H1 (cell line): ENCODE measurements at regions not wholly inside any gene's neighbourhood (a gene's known extent, or its start where the extent isn't known, plus 50 kb on each side); places are given as distances from the start of the nearest gene placed in this dataset.

ENCODE experiments used
- CTCF ChIA-PET: fragments of 300-600 bp; sonication (Branson Sonifier 250); formaldehyde crosslinking; loops from one replicate; lab custom pipeline; 2021; ENCODE audit not compliant: partially characterized antibody; lab: Charles Lee
- POLR2A ChIA-PET: fragments of 300-600 bp; sonication (Branson Sonifier 250); formaldehyde crosslinking; loops from one replicate; lab custom pipeline; 2021; ENCODE audit warnings: inconsistent platforms; ENCODE audit not compliant: partially characterized antibody; lab: Charles Lee
- DNase-seq, 2 experiments: peaks; one replicate each; pipeline versions ENCODE4 v3.0.0 to v3.0.0-alpha.2; 2010 to 2022; ENCODE audit warnings: low spot score in 2 of 2, low read depth in 1 of 2, mixed read lengths in 1 of 2
- FAIRE-seq: peaks from 2 replicates; lab custom pipeline; 2011; peaks lifted over from hg19 to GRCh38; lab: Jason Lieb, UNC
- H2AFZ ChIP-seq: 2 replicates; pipeline ENCODE4 v1.8.1; 2012; ENCODE audit warnings: low read length, inconsistent platforms
- H2AK5ac ChIP-seq: 2 replicates; pipeline ENCODE4 v1.6.1; 2013; ENCODE audit warnings: low read depth, low read length
- H2BK120ac ChIP-seq: replicated peaks from 2 replicates; pipeline ENCODE3; 2013; ENCODE audit warnings: low read depth, low read length, inconsistent platforms
- H2BK12ac ChIP-seq: 2 replicates; pipeline ENCODE4 v1.6.1; 2013; ENCODE audit warnings: low read depth, low read length
- H2BK15ac ChIP-seq: 2 replicates; pipeline ENCODE4 v1.6.1; 2013; ENCODE audit warnings: low read length
- H2BK20ac ChIP-seq: 2 replicates; pipeline ENCODE4 v1.6.1; 2013; ENCODE audit warnings: low read length
- H2BK5ac ChIP-seq: 2 replicates; pipeline ENCODE4 v1.6.1; 2013; ENCODE audit warnings: low read depth, low read length
- H3K14ac ChIP-seq: 2 replicates; pipeline ENCODE4 v1.6.1; 2013; ENCODE audit warnings: inconsistent platforms; ENCODE audit not compliant: insufficient read length
- H3K18ac ChIP-seq: 2 replicates; pipeline ENCODE4 v1.6.1; 2013; ENCODE audit warnings: low read length; ENCODE audit errors: extremely low read depth
- H3K23ac ChIP-seq: 2 replicates; pipeline ENCODE4 v1.6.1; 2013; ENCODE audit warnings: inconsistent platforms; ENCODE audit not compliant: insufficient read length
- H3K23me2 ChIP-seq: 2 replicates; pipeline ENCODE4 v1.6.1; 2013; ENCODE audit warnings: low read depth, low read length
- H3K27ac ChIP-seq: 2 replicates; pipeline ENCODE4 v1.6.1; 2011; ENCODE audit warnings: low read depth, low read length, inconsistent platforms
- H3K27me3 ChIP-seq, 4 experiments: replicated peaks in 1 of 4; 1 replicate in 1 of 4; 2 replicates in 3 of 4; pipeline versions ENCODE4 v1.6.1 to v1.8.1; 2011 to 2013; ENCODE audit warnings: low read length in 3 of 4, mild to moderate bottlenecking in 3 of 4, inconsistent platforms in 2 of 4, mixed read lengths in 2 of 4, moderate library complexity in 1 of 4; ENCODE audit not compliant: control insufficient read depth in 3 of 4, insufficient read depth in 3 of 4; ENCODE audit errors: extremely low read depth in 1 of 4
- H3K36me3 ChIP-seq, 4 experiments: 2 replicates each; pipeline versions ENCODE4 v1.6.1 to v1.8.1; 2011 to 2013; ENCODE audit warnings: mild to moderate bottlenecking in 4 of 4, low read length in 3 of 4, moderate library complexity in 2 of 4, control low read depth in 1 of 4, inconsistent platforms in 1 of 4; ENCODE audit not compliant: insufficient read depth in 4 of 4, control insufficient read depth in 2 of 4
- H3K4ac ChIP-seq: replicated peaks from 2 replicates; pipeline ENCODE3; 2013; ENCODE audit warnings: low read length, low read depth, mixed read lengths, inconsistent platforms; ENCODE audit not compliant: insufficient read length
- H3K4me1 ChIP-seq, 4 experiments: replicated peaks in 1 of 4; 1 replicate in 1 of 4; 2 replicates in 3 of 4; pipeline versions ENCODE4 v1.6.1 to v1.8.1; 2011 to 2013; ENCODE audit warnings: low read length in 3 of 4, inconsistent platforms in 2 of 4, mixed read lengths in 1 of 4; ENCODE audit not compliant: insufficient read depth in 4 of 4, control insufficient read depth in 3 of 4
- H3K4me2 ChIP-seq, 2 experiments: 2 replicates each; pipeline versions ENCODE4 v1.6.1 to v1.8.1; 2011 to 2013; ENCODE audit warnings: low read depth in 2 of 2, low read length in 2 of 2, control low read depth in 1 of 2, inconsistent platforms in 1 of 2, mild to moderate bottlenecking in 1 of 2; ENCODE audit not compliant: insufficient read depth in 1 of 2
- H3K4me3 ChIP-seq, 4 experiments: fragments of 200-600, 300-600 bp in 1 of 4; sonication (generic), shearing (Covaris generic), sonication (Bioruptor Twin) in 1 of 4; 2 replicates each; pipeline versions ENCODE4 v1.5.1 to v1.8.1; 2011 to 2016; ENCODE audit warnings: low read length in 4 of 4, low read depth in 3 of 4, control low read depth in 2 of 4, inconsistent platforms in 2 of 4, mild to moderate bottlenecking in 2 of 4, mixed read lengths in 1 of 4, moderate library complexity in 1 of 4; ENCODE audit not compliant: insufficient read depth in 2 of 4; ENCODE audit errors: extremely low read depth in 1 of 4
- H3K56ac ChIP-seq: replicated peaks from 2 replicates; pipeline ENCODE3; 2013; ENCODE audit warnings: low read depth, mild to moderate bottlenecking, mixed read lengths, low read length, inconsistent platforms; ENCODE audit not compliant: insufficient read length
- H3K79me1 ChIP-seq: 2 replicates; pipeline ENCODE4 v1.6.1; 2013; ENCODE audit warnings: low read depth, low read length, control low read depth
- H3K79me2 ChIP-seq, 2 experiments: 2 replicates each; pipeline versions ENCODE4 v1.6.1 to v1.8.1; 2012 to 2013; ENCODE audit warnings: low read length in 2 of 2, mild to moderate bottlenecking in 2 of 2, inconsistent platforms in 1 of 2; ENCODE audit not compliant: insufficient read depth in 2 of 2, control insufficient read depth in 1 of 2
- H3K9ac ChIP-seq, 4 experiments: replicated peaks in 1 of 4; 1 replicate in 1 of 4; 2 replicates in 3 of 4; pipeline versions ENCODE4 v1.6.1 to v1.8.1; 2011 to 2013; ENCODE audit warnings: low read depth in 3 of 4, low read length in 3 of 4, control low read depth in 2 of 4, mild to moderate bottlenecking in 2 of 4, moderate library complexity in 2 of 4, inconsistent platforms in 1 of 4; ENCODE audit errors: extremely low read depth in 1 of 4
- H3K9me3 ChIP-seq, 2 experiments: 2 replicates each; pipeline versions ENCODE4 v1.6.1 to v1.8.1; 2012 to 2013; ENCODE audit warnings: mild to moderate bottlenecking in 2 of 2, moderate library complexity in 2 of 2, control low read depth in 1 of 2, inconsistent platforms in 1 of 2, low read depth in 1 of 2, low read length in 1 of 2, mixed read lengths in 1 of 2; ENCODE audit not compliant: insufficient read depth in 2 of 2
- H4K20me1 ChIP-seq, 2 experiments: replicated peaks in 1 of 2; 2 replicates each; pipeline versions ENCODE3 to v1.8.1; 2011 to 2013; ENCODE audit warnings: inconsistent platforms in 2 of 2, low read length in 2 of 2, mild to moderate bottlenecking in 1 of 2; ENCODE audit not compliant: insufficient read depth in 2 of 2, control insufficient read depth in 1 of 2
- H4K5ac ChIP-seq: 2 replicates; pipeline ENCODE4 v1.6.1; 2013; ENCODE audit warnings: low read length, low read depth, mixed read lengths, inconsistent platforms; ENCODE audit not compliant: insufficient read length
- H4K8ac ChIP-seq: 2 replicates; pipeline ENCODE4 v1.8.0; 2013; ENCODE audit warnings: mild to moderate bottlenecking, moderate library complexity, low read length, inconsistent platforms; ENCODE audit not compliant: insufficient read depth; ENCODE audit errors: extremely low read depth
- H4K91ac ChIP-seq: replicated peaks from 2 replicates; pipeline ENCODE3; 2013; ENCODE audit warnings: low read length, mixed read lengths, inconsistent platforms; ENCODE audit not compliant: insufficient read length
- CBX5 ChIP-seq: fragments of 300-800, 300-1000 bp; sonication (generic); IDR thresholded peaks from 2 replicates; pipeline ENCODE4 v1.7.1; 2016; ENCODE audit warnings: antibody characterized with exemption, low read length, low read depth
- CEBPB ChIP-seq: IDR thresholded peaks from 2 replicates; pipeline ENCODE4 v1.6.1; 2012; ENCODE audit warnings: low read depth, low read length
- CHD2 ChIP-seq: IDR thresholded peaks from 2 replicates; pipeline ENCODE4 v1.6.1; 2012; ENCODE audit warnings: low read length, improper control_type of control experiment
- EP300 ChIP-seq, 2 experiments: IDR thresholded peaks; 1 replicate in 1 of 2; 2 replicates in 1 of 2; pipeline ENCODE4 v1.6.1; 2011 to 2012; ENCODE audit warnings: low read depth in 2 of 2, low read length in 2 of 2, mild to moderate bottlenecking in 2 of 2, borderline replicate concordance in 1 of 2, inconsistent platforms in 1 of 2, moderate library complexity in 1 of 2
- KDM1A ChIP-seq: fragments of 200-600, 300-600 bp; sonication (generic); IDR thresholded peaks from 2 replicates; pipeline ENCODE4 v1.7.1; 2016; ENCODE audit warnings: mild to moderate bottlenecking, low read length, borderline replicate concordance
- PHF8 ChIP-seq: fragments of 200-600 bp; sonication (generic); conservative IDR thresholded peaks from 2 replicates; pipeline ENCODE4 v1.7.1; 2012; ENCODE audit warnings: low read depth, mild to moderate bottlenecking, inconsistent platforms, low read length, moderate library complexity
- POU5F1 ChIP-seq: IDR thresholded peaks from 2 replicates; pipeline ENCODE4 v1.6.1; 2011; ENCODE audit warnings: low read depth, mild to moderate bottlenecking, low read length, moderate library complexity
- SUZ12 ChIP-seq: fragments of 200-600 bp; sonication (generic); IDR thresholded peaks from 2 replicates; pipeline ENCODE4 v1.6.1; 2012; ENCODE audit warnings: mild to moderate bottlenecking, inconsistent platforms, low read length, moderate library complexity, mixed read lengths
- WGBS, 2 experiments: shearing (Covaris generic) in 1 of 2; methylation state at CpG; one replicate each; pipeline versions ENCODE4 v1.1.6 to v1.1.7; 2013 to 2015; ENCODE audit warnings: low lambda C conversion rate in 2 of 2, mixed read lengths in 2 of 2, inconsistent platforms in 1 of 2, low coverage in 1 of 2, missing lambda C conversion rate in 1 of 2; ENCODE audit not compliant: insufficient replicate concordance in 2 of 2, insufficient coverage in 1 of 2, insufficient read length in 1 of 2; ENCODE audit errors: extremely low coverage in 1 of 2, missing lambda C conversion rate in 1 of 2; 5-methylcytosine and 5-hydroxymethylcytosine counted together

GRCh38 chr7:156487811-156488533 lies 152.6 kb upstream of the RNF32 start:
- DNase-seq (no peak), FAIRE-seq (no peak)
- TF ChIP-seq POU5F1 (no peak), CBX5 (no peak), PHF8 (no peak), KDM1A (no peak), CEBPB (no peak), SUZ12 (no peak), CHD2 (no peak), EP300 (IDR thresholded peaks at IDR 0.05; ENCODE audit: borderline replicate concordance in 1 of 2, low read depth in 2 of 2, low read length in 2 of 2) (no peak)
- H3K27ac ChIP-seq: no peak overlapping the region
- no peak overlapping the region for H3K56ac ChIP-seq
- no peaks in the 10 kb centered on the region for H4K20me1 ChIP-seq
- H3K79me1 ChIP-seq: no peaks in the 10 kb centered on the region
- CTCF ChIA-PET: no interaction called here
- no peak overlapping the region for H2BK20ac ChIP-seq
- peak overlapping the region; percentile 5; the same call in 1 of the 2 replicates for H3K18ac ChIP-seq
- no peak overlapping the region for H4K5ac ChIP-seq
- no peak overlapping the region for H2BK5ac ChIP-seq
- H2AK5ac ChIP-seq: no peak overlapping the region
- H3K9ac ChIP-seq: no peak overlapping the region
- H3K27me3 ChIP-seq: no peaks in the 10 kb centered on the region
- no peak overlapping the region for H4K8ac ChIP-seq
- no peaks in the 10 kb centered on the region for H3K79me2 ChIP-seq
- no peaks in the 10 kb centered on the region for H3K9me3 ChIP-seq
- H3K4me3 ChIP-seq: no peak overlapping the region
- H2BK120ac ChIP-seq: no peak overlapping the region
- H3K4ac ChIP-seq: no peak overlapping the region
- POLR2A ChIA-PET: no interaction called here
- H3K4me1 ChIP-seq: no peaks in the 10 kb centered on the region
- 76% methylated on average over 11 of the region's 12 CpGs; no CpG with 5 or more reads in 1 of the 2 experiments for WGBS, 2 experiments
- H3K36me3 ChIP-seq: no peaks in the 10 kb centered on the region
- no peak overlapping the region for H3K4me2 ChIP-seq
- H3K14ac ChIP-seq: no peak overlapping the region
- H3K23ac ChIP-seq: no peak overlapping the region
- no peak overlapping the region for H2BK12ac ChIP-seq
- H3K23me2 ChIP-seq: no peaks in the 10 kb centered on the region; the same call in 1 of the 2 replicates
- H2AFZ ChIP-seq: no peak overlapping the region; the same call in 1 of the 2 replicates
- H4K91ac ChIP-seq: no peak overlapping the region
- 0 out of 2 replicates have a peak overlapping the region, but pooled peaks have one; percentile 33 for H2BK15ac ChIP-seq
